NCI-H460 (cell line): ENCODE measurements at regions not wholly inside any gene's neighbourhood (a gene's known extent, or its start where the extent isn't known, plus 50 kb on each side); places are given as distances from the start of the nearest gene placed in this dataset.

Experiments used
- DNase-seq: peaks from one replicate; pipeline ENCODE4 v3.0.0-alpha.2; 2016; ENCODE audit warnings: low read depth; ENCODE audit errors: extremely low read depth

DNA sequence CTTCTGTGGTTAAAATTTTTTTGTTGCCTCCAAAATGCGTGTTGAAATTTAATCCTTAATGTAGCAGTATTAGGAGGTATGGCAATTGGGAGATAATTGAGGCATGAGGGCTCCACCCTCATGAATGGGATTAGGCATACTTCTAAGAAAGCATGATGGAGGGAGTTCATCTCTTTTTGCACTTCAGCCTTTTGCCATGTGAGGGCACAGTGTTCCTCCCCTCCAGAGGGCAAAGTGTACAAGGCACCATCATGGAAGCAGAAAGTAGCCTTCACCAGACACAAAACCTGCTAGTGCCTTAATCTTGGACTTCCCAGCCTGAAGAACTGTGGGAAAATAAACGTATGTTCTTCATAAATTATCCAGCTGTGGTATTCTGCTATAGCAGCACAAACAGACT lies 429.5 kb downstream of the ZIC1 start:
- no peak for DNase-seq

DNA sequence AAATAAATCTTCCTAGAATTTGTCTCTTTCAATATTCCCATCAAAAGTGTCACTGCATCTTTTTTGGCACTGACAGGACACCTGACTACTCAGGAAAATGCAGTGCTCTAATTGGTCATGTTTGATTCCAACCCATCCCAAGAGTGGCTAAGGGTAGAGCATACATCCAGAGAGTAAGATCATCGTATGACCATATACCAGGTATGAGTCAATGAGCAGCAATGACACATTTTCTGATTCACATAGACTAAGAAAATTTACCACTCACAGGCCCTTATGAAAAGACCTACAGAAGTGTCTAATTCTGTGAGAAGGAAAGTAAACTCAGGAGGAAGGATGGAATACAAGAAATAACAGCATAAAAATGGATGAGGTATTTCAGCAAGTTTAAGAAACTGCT lies 434.2 kb downstream of the ZIC1 start:
- no peak for DNase-seq

DNA sequence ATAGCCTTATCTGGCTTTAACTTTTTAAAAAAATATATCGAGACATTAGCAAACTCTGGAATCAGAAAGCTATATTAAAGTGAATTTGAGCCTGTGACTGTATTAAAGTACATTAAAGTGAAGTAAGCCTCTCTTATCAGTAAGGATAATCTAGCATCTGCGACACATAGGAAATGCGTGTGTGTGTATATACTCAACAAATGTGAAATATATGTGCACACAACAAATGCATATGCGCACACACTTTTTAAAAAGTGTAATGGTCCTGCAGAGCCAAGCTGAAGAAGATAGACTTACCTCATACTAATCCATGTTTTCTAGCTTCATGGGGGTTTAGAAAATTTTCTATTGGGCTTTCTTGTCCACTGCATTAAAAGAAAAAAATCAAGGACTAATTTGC lies 437.1 kb downstream of the ZIC1 start:
- DNase-seq: no peak

DNA sequence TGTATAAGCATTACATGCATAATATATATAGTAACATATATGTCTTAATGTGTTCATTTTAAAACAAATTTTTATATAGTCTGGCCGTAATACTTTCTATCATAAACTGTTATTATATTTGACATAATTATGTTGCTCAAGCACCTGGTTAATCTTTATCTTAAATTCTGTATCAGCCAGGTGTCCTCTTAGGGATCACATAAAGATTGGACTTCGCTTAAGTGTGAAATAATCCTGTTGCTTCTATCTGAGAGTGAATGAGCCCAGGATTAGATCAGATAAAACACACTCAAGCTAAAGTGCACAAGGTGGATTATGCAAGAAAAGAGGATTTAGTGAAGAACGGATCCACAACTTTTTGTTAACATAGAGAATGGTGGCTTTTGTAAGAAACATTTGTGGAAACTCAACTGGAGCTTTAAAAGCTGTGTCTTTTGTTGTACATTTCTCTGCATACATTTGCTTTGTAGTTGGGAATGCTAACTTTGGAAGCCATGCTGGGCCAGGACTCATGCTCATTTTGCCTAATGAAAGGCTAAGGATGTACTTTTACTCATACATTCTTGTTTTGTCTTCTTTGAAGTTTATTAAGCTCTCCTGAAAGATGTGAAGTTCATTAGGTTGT lies 437.8 kb downstream of the ZIC1 start:
- DNase-seq: no peak

DNA sequence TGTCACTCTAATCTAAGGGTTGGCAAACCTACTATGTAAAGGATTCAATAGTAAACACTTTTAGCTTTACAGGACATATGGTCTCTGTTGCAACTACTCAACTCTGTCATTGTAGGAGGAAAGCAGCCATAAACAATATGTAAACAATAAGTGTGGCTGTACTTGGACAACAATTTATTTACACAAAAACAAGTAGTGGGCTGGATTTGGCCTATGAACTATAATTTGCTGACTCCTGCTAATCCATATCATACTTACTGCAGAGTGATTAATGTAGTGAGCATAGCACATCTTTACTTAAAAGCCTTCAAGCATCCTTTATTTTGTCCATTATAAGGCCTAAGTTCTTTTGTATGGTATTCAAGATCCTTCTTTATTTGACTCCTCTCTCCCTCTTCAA lies 441.9 kb downstream of the ZIC1 start:
- DNase-seq: no peak

DNA sequence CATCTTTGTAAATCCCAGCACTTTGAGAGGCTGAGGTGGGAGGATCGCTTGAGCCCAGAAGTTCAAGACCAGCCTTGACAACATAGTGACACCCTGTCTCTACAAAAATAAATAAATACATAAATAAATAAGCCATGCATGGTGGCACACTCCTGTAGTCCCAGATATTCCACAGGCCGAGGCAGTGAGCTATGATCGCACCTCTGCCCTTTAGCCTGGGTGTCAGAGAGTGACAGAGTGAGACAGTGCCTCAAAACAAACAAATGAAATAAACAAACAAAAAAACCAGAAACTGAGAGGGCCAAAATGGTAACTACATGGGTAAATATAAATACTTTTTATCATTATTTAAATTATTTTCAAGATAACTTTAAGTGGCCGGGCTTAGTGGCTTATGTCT lies 445.4 kb downstream of the ZIC1 start:
- no peak for DNase-seq

DNA sequence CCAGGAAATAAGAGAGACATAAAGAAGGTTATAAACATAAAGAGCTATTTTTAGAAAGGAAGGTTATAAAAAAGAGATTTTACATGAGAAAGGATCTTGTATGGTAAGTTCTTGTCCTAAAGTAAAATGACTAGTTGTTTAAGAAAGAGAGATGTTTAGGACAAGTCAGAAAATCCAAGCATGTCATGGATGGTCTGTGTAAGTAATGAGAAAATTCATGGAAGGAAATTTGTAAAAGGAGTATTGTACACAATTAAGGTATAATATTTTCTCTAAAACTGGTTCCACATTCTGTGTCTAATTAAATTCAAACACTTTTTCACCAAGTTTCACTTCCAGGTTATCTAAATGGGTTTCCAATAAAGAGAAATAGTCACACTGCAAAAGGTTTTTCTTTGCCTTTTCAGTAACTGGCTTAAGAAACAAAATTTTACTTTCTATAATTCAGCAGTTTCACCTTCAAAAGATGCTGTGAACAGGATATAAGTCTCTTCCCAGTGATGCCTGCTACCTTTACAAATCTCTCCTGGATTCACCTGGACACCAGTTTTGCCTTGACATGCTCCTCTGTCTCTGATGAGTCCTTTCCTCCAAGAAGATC lies 455.7 kb downstream of the ZIC1 start:
- DNase-seq: no peak

DNA sequence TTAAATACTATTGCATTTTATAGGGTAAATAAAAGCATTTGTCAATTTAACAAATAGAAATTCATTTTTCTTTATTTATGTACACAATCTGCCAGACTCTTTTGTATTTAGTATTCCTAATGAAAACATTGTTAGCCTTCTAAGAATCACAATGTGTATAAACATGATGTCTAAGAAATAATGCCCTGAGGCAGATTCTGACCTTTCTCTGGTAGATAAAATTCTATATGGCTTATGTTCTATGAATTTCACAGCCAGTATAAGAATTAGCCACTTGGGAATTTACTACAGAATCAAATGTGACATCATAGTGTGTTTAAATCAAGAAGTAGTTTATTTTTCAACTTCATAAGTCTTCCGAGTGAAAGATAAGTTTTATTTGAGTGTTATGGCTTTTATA lies 457.4 kb downstream of the ZIC1 start:
- DNase-seq: no peak

DNA sequence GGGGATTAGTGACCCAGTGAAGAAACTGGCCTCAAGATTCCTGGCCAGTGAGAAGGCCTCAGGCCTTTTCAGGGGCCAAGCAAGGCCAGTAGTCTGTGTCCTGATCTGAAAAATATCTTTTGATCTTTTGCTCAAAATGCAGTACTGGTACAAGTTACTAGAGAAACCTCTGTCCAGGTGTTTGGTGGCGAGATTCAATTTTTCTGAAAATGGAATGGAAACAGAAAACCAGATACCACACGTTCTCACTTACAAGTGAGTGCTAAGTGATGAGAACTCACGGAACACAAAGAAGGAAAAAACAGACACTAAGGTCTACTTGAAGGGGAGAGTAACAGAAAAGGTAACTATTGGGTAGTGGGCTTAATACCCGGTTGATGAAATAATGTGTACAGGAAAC lies 463.4 kb downstream of the ZIC1 start:
- DNase-seq: no peak

DNA sequence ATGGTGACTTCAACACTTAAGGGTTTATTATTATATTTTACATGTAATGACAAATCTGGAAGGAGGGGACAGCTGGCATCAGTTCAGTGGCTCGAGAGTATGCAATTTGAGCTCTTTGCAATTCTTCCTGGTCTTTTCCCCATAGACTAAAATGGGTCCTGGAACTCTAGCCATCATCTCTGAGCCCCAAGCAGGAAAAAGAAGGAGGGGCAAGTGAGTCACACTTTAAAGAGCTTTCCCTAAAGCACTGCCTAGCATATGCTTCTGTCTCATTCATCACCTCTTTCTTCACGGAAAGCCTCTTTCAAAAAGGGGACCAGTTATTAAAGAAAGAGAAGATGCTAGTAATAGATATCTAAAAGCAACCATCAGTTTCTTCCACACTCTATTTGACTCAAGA lies 466.3 kb downstream of the ZIC1 start:
- DNase-seq: no peak

DNA sequence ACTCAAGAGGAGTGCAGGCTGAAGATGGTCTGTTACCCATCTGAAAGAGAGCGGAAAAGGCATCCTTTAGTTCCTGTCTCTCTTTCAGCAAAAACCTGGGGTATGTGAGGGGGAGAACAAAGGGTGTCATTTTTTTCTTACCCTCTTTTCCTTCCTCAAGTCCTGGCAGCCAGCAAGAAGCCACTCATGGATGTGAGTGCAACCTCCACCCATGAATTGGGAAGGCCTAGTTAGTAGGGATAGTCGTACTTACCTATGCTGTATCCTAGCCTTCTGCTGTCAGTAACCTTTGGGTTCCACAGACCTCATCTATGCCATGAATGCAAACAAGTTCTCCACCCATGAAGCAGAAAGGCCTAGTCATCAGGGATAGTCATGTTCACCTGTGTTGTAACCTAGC lies 472.8 kb downstream of the ZIC1 start:
- no peak for DNase-seq

DNA sequence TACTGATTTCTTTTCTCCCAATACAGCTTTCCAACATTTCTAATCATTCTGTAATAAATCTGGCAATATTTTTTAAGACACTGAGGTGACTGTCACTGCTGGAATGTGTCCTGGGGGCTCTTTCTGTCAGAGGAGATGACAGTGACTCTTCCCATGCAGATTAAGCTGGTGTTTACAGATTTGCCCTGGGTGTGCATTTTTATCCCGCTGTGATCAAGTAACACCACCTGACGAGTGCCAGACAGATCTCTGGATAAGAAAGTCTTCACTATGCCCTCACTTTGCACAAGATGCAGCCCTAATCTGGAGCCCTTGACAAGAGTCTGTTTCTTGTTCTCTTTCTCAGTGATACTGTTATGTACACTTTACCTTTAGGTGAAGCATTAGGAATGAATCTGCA lies 477.7 kb downstream of the ZIC1 start:
- DNase-seq: no peak

DNA sequence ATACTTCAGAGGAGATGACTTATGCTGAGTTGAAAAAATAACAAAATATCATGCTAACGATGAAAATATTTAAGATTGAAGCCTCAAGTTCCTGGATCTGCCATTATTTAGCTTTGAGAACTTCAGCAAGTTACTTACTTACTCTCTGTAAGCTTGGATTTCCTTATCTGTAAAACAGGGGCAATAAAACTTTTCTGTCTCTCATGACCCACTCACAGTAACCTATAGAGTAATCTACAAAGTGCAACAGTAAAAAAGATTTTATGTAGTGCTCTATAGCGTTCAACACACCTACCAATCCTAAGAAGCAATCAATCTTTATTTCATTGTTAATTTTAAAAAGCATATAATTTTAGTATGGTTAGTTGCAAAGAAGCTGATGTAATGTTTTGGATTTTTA lies 478.6 kb downstream of the ZIC1 start:
- no peak for DNase-seq

DNA sequence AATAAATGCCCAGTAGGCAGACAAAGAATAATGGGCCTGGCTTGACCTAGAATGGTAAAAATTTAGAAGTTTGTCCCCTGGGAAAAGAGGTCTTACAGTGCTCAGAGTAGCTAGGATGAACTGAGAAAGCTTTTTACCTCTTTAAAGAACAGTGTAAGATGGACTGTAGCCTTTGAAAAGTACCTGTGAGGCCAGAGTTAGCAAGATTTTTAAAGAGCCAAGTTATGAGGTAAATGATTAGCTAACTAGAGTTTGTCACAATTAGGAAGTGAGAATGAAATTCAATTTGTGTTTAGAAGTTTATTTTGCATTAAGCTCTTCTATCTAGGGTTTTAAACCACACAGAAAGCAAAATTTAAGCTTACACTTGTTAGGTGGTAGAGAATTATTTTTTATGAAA lies 480.9 kb downstream of the ZIC1 start:
- DNase-seq: no peak

DNA sequence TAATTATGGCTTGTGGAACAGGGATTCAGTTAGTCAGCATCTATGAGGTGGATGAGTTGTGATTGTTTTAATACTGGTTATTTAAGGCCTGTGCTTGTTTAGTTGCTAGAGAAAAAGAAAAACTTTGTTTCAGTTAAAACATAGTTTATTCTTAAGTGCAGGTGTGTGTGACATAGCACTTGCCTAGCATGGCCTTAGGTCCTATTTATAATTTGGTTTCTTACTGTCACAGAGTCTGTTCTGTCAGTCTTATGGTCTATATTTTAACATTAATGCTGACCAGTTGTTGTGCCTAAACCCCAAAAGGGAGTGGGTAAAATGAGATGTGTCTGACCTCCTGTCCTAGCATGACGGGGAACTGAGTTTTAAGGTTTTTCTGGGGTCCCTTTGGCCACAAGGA lies 486.3 kb downstream of the ZIC1 start:
- DNase-seq: no peak

DNA sequence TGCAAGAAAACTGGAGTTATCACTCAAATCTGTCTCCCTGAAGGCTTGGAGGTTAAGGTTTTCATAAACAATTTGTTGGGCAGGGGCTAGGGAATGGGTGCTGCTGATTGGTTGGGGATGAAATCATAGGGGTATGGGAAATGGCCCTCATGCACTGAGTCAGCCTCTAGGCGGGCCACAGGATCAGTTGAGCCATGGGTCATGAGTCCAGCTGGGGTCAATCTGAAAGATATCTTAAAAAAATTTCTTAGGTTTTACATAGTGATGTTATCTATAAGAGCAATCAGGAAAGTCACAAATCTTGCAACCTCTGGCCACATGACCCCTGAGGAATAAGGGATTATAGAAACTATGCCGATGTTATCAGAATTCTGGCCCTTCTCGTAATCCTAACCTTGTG lies 491.7 kb downstream of the ZIC1 start:
- no peak for DNase-seq

DNA sequence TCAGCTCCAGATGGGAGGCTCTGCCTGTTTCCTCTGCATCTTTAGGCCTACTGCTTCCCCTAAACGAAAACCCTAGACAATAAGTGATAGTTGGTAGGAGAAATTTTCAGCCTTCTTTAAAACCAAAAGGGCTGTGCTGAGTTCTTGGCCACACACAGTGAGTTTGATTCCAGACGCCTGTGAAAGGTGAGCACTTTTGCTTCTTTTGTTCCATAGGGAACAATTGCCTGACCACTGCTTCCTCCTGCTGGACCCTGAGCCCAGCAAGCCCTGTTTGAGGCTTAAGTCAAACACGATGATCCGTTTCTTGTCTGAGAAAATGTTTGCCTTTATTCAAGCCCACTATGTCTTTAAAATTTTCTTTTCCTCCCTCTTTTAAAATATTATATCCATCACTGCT lies 493.9 kb downstream of the ZIC1 start:
- DNase-seq: no peak

DNA sequence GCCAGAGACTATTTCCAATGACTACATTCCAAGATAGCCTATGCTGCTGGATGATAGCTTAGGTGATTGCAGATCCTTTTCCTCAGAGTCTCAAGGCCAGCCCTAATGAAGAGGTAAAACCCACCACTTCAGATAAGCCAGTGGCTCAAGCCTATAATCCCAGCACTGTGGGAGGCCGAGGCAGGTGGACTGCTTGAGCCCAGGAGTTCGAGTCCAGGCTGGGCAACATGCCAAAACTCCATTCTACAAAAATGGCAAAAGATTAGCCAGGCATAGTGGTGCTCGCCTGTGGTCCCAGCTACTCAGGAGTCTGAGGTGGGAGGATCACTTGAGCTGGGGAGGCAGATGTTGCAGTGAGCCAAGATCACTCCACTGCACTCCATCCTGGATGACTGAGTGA lies 495.3 kb downstream of the ZIC1 start:
- DNase-seq: no peak

DNA sequence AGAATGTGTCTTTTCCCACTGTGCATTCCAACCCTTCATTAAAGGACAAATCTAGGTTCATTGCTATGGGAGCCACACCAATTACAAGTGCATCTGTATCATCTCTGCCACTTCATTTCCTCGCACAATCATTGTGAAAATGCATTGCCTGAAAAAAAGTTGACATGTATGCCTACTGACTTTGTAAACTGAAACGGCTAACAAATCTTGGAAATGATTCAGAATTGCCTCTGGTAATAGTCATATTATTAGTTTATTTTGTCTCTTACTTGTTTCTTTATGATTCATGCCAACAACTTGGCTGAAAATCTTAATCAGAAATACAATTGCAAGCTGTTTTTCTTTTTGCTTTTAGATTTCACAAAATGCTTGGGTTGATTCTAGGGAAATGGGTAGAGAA lies 497.1 kb downstream of the ZIC1 start:
- DNase-seq: no peak

DNA sequence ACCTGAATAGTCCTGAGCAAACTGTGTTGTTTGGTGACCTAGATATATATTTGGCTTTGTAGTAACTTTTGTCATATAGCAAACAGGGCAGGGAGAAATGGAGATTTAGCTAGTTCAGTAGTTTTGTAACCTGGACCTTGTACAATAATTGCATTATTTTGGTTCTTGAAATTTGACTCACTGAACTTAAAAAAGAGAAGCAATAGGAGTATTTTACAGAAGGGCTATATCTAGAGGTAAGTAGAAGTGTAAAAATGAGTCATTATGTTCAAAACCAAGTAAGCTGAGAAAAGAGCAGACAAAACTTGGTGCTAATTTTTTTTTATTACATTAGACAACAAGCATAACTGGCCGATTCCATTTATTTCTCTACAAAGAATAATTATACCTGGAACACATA lies 505.4 kb downstream of the ZIC1 start:
- DNase-seq: no peak

DNA sequence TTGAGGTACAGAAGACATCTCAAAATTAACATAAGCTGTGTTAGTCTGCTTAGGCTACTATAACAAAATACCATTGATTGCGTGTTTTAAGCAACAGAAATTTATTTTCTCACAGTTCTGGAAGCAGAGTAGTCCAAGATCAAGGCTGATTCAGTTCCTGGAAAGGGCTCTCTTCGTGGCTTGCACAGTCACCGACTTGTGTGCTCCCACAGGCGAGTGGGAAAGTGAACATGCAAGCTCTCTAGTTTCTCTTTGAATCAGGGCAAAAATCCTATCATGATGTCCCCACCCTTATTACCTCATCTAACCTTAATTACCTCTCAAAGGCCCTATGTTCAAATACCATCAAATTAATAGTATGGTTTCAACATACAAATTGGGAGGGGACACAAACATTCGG lies 505.9 kb downstream of the ZIC1 start:
- DNase-seq: no peak

DNA sequence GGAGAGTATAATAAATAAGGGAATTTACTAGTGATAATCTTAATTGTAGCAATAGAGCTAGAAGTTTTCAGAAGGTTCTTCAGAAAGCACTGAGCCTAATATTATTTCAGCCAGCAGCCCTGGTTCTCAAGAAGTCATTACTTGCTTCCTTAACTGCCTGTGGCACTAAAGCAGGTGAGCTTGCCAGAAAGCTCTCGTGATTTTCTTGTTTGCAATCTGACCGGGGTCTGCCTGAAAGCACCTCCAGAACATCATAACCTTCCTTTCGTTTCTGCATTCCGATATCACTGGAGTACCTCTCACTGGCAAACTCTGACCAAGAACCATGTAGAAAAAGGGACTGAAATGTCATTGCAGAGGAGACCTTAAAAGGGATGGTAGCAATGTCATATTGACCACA lies 510.3 kb downstream of the ZIC1 start:
- no peak for DNase-seq

DNA sequence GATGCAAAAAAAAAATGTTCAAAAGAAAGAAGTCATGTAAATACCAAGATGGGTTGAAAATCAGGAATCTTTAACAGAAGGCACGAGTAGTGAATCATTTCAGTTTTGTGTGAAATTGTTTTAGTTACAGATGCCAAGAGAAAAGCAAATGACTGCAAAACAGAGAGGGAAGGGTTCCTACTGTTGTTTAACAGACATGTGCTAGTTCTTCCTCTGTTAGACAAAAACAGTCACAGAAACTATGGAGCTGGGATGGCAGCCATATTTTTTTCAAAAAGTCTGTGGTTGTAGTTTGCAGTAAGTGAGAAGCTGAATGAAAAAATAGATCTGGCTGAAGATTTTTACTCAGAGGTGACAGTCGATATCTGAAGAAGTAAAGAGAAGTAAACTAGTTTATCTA lies 511.9 kb downstream of the ZIC1 start:
- DNase-seq: no peak
